MM.1S (cell line): ENCODE measurements at regions not wholly inside any gene's neighbourhood (a gene's known extent, or its start where the extent isn't known, plus 50 kb on each side); places are given as distances from the start of the nearest gene placed in this dataset.

Experiments used
- DNase-seq: peaks from one replicate; pipeline ENCODE4 v3.0.0-alpha.2; 2015
- H2AFZ ChIP-seq: fragments of 300-600 bp; sonication (generic); 2 replicates; pipeline ENCODE4 v1.6.0; 2016; ENCODE audit warnings: antibody characterized with exemption, low read length
- H3F3A ChIP-seq: fragments of 300-600 bp; sonication (generic); 2 replicates; pipeline ENCODE4 v1.6.1; 2016; ENCODE audit warnings: mild to moderate bottlenecking, antibody characterized with exemption, low read length, moderate library complexity, mixed read lengths; ENCODE audit not compliant: insufficient read depth
- H3K27ac ChIP-seq: fragments of 300-600 bp; sonication (generic); 2 replicates; pipeline ENCODE4 v1.5.1; 2016; ENCODE audit warnings: mild to moderate bottlenecking, low read length
- H3K27me3 ChIP-seq: fragments of 300-600 bp; sonication (generic); replicated peaks from 2 replicates; pipeline ENCODE4 v1.6.0; 2016; ENCODE audit warnings: low read length; ENCODE audit not compliant: insufficient read depth
- H3K36me3 ChIP-seq: fragments of 300-600 bp; sonication (generic); replicated peaks from 2 replicates; pipeline ENCODE4 v1.6.1; 2016; ENCODE audit warnings: mild to moderate bottlenecking, low read length, mixed read lengths; ENCODE audit not compliant: insufficient read depth
- H3K4me1 ChIP-seq: fragments of 300-600 bp; sonication (generic); 2 replicates; pipeline ENCODE4 v1.6.1; 2016; ENCODE audit warnings: low read length, mixed read lengths
- H3K4me2 ChIP-seq: fragments of 300-600 bp; sonication (generic); 2 replicates; pipeline ENCODE4 v1.6.0; 2016; ENCODE audit warnings: low read depth, low read length
- H3K4me3 ChIP-seq: fragments of 300-600 bp; sonication (generic); 2 replicates; pipeline ENCODE4 v1.5.1; 2016; ENCODE audit warnings: low read length, mixed read lengths
- H3K79me2 ChIP-seq: fragments of 300-600 bp; sonication (generic); 2 replicates; pipeline ENCODE4 v1.6.1; 2016; ENCODE audit warnings: mixed run types, low read length, mixed read lengths
- H3K9ac ChIP-seq: fragments of 300-600 bp; sonication (generic); 2 replicates; pipeline ENCODE4 v1.6.1; 2016; ENCODE audit warnings: low read length, mixed read lengths
- H3K9me2 ChIP-seq: fragments of 300-600 bp; sonication (generic); replicated peaks from 2 replicates; pipeline ENCODE4 v1.6.1; 2016; ENCODE audit warnings: mild to moderate bottlenecking, low read length, mixed read lengths; ENCODE audit not compliant: insufficient read depth
- H3K9me3 ChIP-seq: fragments of 300-600 bp; sonication (generic); replicated peaks from 2 replicates; pipeline ENCODE4 v1.6.1; 2016; ENCODE audit warnings: mild to moderate bottlenecking, low read length, mixed read lengths; ENCODE audit not compliant: insufficient read depth
- H4K20me1 ChIP-seq: fragments of 300-600 bp; sonication (generic); 2 replicates; pipeline ENCODE4 v1.6.1; 2016; ENCODE audit warnings: mild to moderate bottlenecking, low read length, moderate library complexity, mixed read lengths; ENCODE audit not compliant: insufficient read depth
- CTCF ChIP-seq: fragments of 300-600 bp; sonication (generic); IDR thresholded peaks from 2 replicates; pipeline ENCODE4 v1.5.1; 2016; ENCODE audit warnings: antibody characterized with exemption, low read length, mixed read lengths
- EZH2 ChIP-seq: fragments of 300-600 bp; sonication (generic); optimal IDR thresholded peaks from 2 replicates; pipeline ENCODE3; 2017; ENCODE audit warnings: low read depth, mild to moderate bottlenecking, antibody characterized with exemption, low read length, mixed read lengths
- EZH2phosphoT487 ChIP-seq: fragments of 300-600 bp; sonication (generic); IDR thresholded peaks from 2 replicates; pipeline ENCODE4 v1.6.1; 2018; ENCODE audit warnings: antibody characterized with exemption, low read length

- Histone ChIP-seq H3K36me3 (no peaks in the 10 kb centered on the region), H3K4me2 (no peak overlapping the region), H3K9me2 (no peaks in the 10 kb centered on the region), H3K4me3 (no peak overlapping the region), H3F3A (no peaks in the 10 kb centered on the region), H3K9me3 (no peaks in the 10 kb centered on the region), H2AFZ (no peak overlapping the region), H3K27ac (no peak overlapping the region), H3K9ac (no peak overlapping the region), H4K20me1 (no peaks in the 10 kb centered on the region), H3K27me3 (no peaks in the 10 kb centered on the region), H3K79me2 (no peaks in the 10 kb centered on the region), H3K4me1 (no peaks in the 10 kb centered on the region)
- no peak for TF ChIP-seq EZH2phosphoT487
- no peak for TF ChIP-seq CTCF
- DNase-seq, result no peak
Measured at GRCh38 chr19:28289295-28290063, 923.5 kb downstream of the UQCRFS1 start.

GRCh38 chr19:28288572-28289264, 924.2 kb downstream of the UQCRFS1 start:
- Histone ChIP-seq H3K27me3 (no peaks in the 10 kb centered on the region), H3K4me2 (no peak overlapping the region), H4K20me1 (no peaks in the 10 kb centered on the region), H3F3A (no peaks in the 10 kb centered on the region), H3K9me3 (no peaks in the 10 kb centered on the region), H3K79me2 (no peaks in the 10 kb centered on the region), H3K9ac (no peak overlapping the region), H3K9me2 (no peaks in the 10 kb centered on the region), H3K4me1 (no peaks in the 10 kb centered on the region), H2AFZ (no peak overlapping the region), H3K4me3 (no peak overlapping the region), H3K36me3 (no peaks in the 10 kb centered on the region), H3K27ac (no peak overlapping the region)
- DNase-seq, result no peak
- TF ChIP-seq EZH2phosphoT487 (no peak), EZH2 (no peak), CTCF (no peak)

GRCh38 chr19:28285917-28286316, 927.0 kb downstream of the UQCRFS1 start:
- Histone ChIP-seq H3K4me2 (no peak overlapping the region), H3K9ac (no peak overlapping the region), H3K27ac (no peak overlapping the region), H3F3A (no peaks in the 10 kb centered on the region), H3K9me2 (no peaks in the 10 kb centered on the region), H3K4me3 (no peak overlapping the region), H4K20me1 (no peaks in the 10 kb centered on the region), H3K36me3 (no peaks in the 10 kb centered on the region), H3K79me2 (no peaks in the 10 kb centered on the region), H3K27me3 (no peaks in the 10 kb centered on the region), H3K4me1 (no peaks in the 10 kb centered on the region), H2AFZ (no peak overlapping the region), H3K9me3 (no peaks in the 10 kb centered on the region)
- DNase-seq, result no peak
- TF ChIP-seq CTCF (no peak), EZH2phosphoT487 (no peak), EZH2 (no peak)
